ENCODE measurements at regions not wholly inside any gene's neighbourhood (a gene's known extent, or its start where the extent isn't known, plus 50 kb on each side); places are given as distances from the start of the nearest gene placed in this dataset.
A peak's percentile ranks its signal among the peaks of the same experiment; 100 is the strongest.

DNA sequence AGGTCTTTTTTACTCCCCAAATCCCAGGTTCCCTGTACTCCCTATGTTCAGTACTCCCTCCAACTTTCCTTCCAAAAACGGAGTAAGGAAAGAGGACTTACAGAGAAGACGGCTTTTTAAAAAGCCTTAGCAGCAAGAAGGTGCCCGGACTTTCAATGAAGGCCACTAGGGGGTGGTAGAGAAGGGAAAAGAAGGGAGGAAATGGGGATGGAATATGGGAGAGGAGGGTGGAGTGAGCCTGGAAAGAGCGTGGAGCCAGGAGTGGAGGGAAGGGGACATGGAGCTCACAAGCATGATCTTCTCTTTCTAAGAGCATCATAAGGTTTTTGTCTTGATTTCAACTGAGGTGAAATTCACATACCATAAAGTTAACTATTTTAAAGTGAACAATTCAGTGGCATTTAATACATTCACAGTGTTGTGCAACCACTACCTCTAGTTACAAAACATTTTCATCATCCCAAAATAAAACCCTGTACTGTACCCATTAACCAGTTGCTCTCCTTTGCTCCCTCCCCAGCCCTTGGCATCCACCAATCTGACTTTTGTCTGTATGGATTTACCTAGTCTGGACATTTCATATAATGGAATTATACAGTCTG, 129.9 kb downstream of the ZNF281 start:
- no peaks in the 10 kb centered on the region for H3K36me3 ChIP-seq
- H3K9me3 ChIP-seq: no peaks in the 10 kb centered on the region
- no peak for TF ChIP-seq EP300 (IDR thresholded peaks at IDR 0.05)
- TF ChIP-seq CTCF (IDR thresholded peaks at IDR 0.05): peak in 3 of 4 experiments; percentile 60 to 69 (median 62)
- H3K27me3 ChIP-seq: no peaks in the 10 kb centered on the region
- 14 to 55% methylated on average over 4 of the region's 4 CpGs for WGBS, 2 donors
- intact Hi-C loops (cut with DNase I): loop anchor here (1.0 kb wide), 1 partner anchor 208 kb away; no protein-coding TSS in a partner anchor
- no peak for DNase-seq
- H3K27ac ChIP-seq: no peak overlapping the region
- H3K4me1 ChIP-seq: no peaks in the 10 kb centered on the region
- H3K4me3 ChIP-seq: no peak overlapping the region

- Histone ChIP-seq H3K4me1 (no peaks in the 10 kb centered on the region), H3K27ac (no peak overlapping the region), H3K9me3 (no peaks in the 10 kb centered on the region), H3K4me3 (no peak overlapping the region), H3K36me3 (no peaks in the 10 kb centered on the region), H3K27me3 (no peaks in the 10 kb centered on the region)
- TF ChIP-seq CTCF (IDR thresholded peaks at IDR 0.05) (no peak), POLR2A (IDR thresholded peaks at IDR 0.05) (no peak)
- no peak for DNase-seq
- WGBS, 2 donors: 44 to 76% methylated on average over 9 of the region's 9 CpGs
- intact Hi-C loops (cut with DNase I): no loop called here
These were observed 133.9 kb downstream of the ZNF281 start for GRCh38 chr1:200275816-200276453.

GRCh38 chr1:200275415-200275814, 134.4 kb downstream of the ZNF281 start:
- Histone ChIP-seq H3K9me3 (no peaks in the 10 kb centered on the region), H3K27me3 (no peaks in the 10 kb centered on the region), H3K36me3 (no peaks in the 10 kb centered on the region), H3K4me3 (no peak overlapping the region), H3K4me1 (no peaks in the 10 kb centered on the region), H3K27ac (no peak overlapping the region)
- intact Hi-C loops (cut with DNase I): no loop called here
- WGBS, 2 donors: 10 to 52% methylated on average over 4 of the region's 4 CpGs
- DNase-seq: no peak
- TF ChIP-seq POLR2A (IDR thresholded peaks at IDR 0.05) (no peak), EP300 (IDR thresholded peaks at IDR 0.05) (no peak), CTCF (IDR thresholded peaks at IDR 0.05) (no peak), POLR2AphosphoS5 (IDR thresholded peaks at IDR 0.05) (no peak)

DNA sequence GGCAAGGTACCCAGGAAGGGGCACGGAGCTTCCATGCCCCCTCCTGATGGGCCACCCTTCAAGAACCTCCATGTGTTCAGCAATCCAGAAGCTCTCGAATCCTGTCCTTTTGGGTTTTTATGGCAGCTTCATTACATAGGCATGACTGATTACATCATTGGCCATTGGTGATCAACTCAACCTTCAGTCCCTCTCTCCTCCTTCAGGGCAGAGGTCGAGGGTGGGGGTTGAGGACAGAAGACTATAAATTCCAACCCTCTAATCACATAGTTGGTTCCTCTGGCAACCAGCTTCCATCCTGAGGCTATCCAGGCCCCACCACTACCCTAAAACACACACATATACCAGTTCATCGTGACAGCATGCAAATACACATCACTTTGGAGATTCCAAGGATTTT, 135.7 kb downstream of the ZNF281 start:
- no peak overlapping the region for H3K27ac ChIP-seq
- H3K4me3 ChIP-seq: no peak overlapping the region
- no peaks in the 10 kb centered on the region for H3K27me3 ChIP-seq
- 74 to 82% methylated on average over 4 of the region's 4 CpGs for WGBS, 2 donors
- no peaks in the 10 kb centered on the region for H3K4me1 ChIP-seq
- intact Hi-C loops (cut with DNase I): no loop called here
- no peak for DNase-seq
- TF ChIP-seq EP300 (IDR thresholded peaks at IDR 0.05) (no peak), CTCF (IDR thresholded peaks at IDR 0.05) (no peak), POLR2AphosphoS5 (IDR thresholded peaks at IDR 0.05) (no peak), POLR2A (IDR thresholded peaks at IDR 0.05) (no peak)
- H3K36me3 ChIP-seq: no peaks in the 10 kb centered on the region
- no peaks in the 10 kb centered on the region for H3K9me3 ChIP-seq
